ENCODE measurements at regions not wholly inside any gene's neighbourhood (a gene's known extent, or its start where the extent isn't known, plus 50 kb on each side); places are given as distances from the start of the nearest gene placed in this dataset.

GRCh38 chrX:26328608-26329319 lies 112.8 kb downstream of the MAGEB5 start:
- no peak for TF ChIP-seq CTCF (IDR thresholded peaks at IDR 0.05; ENCODE audit: insufficient read depth, low read length, poor library complexity, severe bottlenecking)
- TF ChIP-seq EZH2phosphoT487 (conservative IDR thresholded peaks at IDR 0.05; ENCODE audit: low read length): no peak

Measured in SU-DHL-6 (cell line).